ENCODE measurements at regions not wholly inside any gene's neighbourhood (a gene's known extent, or its start where the extent isn't known, plus 50 kb on each side); places are given as distances from the start of the nearest gene placed in this dataset.

GRCh38 chr9:107999011-107999410 is 509.4 kb upstream of the KLF4 start:
- H4K91ac ChIP-seq (ENCODE audit: insufficient read depth, low read depth, low read length) = no peak overlapping the region
- no peaks in the 10 kb centered on the region for H4K20me1 ChIP-seq (ENCODE audit: insufficient read depth, low read length)
- no peak overlapping the region for H3K27ac ChIP-seq (ENCODE audit: insufficient read depth, low read length)
- in situ Hi-C loops (cut with MboI; ENCODE audit: low sequenced_read_pairs) (no loop called here), intact Hi-C loops (cut with micrococcal nuclease) (no loop called here), dilution Hi-C loops (cut with HindIII; ENCODE audit: low sequenced_read_pairs, unreplicated experiment) (no loop called here)
- no peaks in the 10 kb centered on the region for H3K79me1 ChIP-seq (ENCODE audit: low read depth in 1 of 2, low read length in 2 of 2)
- no peaks in the 10 kb centered on the region for H3K9me3 ChIP-seq (ENCODE audit: control insufficient read depth, insufficient read depth, low read length)
- no peak overlapping the region for H3K18ac ChIP-seq (ENCODE audit: low read depth, low read length)
- no TSS peak for BruUV-seq (replicated peaks)
- POLR2A ChIA-PET (ENCODE audit: unreplicated experiment) = interaction anchor here (0.7 kb wide), 1 partner anchor 1769 kb away, joined by 3 read pairs; no protein-coding TSS in a partner anchor
- no peak overlapping the region for H2BK5ac ChIP-seq (ENCODE audit: low read depth, low read length, poor library complexity, severe bottlenecking)
- H3K36me3 ChIP-seq (ENCODE audit: control insufficient read depth, insufficient read depth, low read length) = no peaks in the 10 kb centered on the region
- no peak overlapping the region for H3K14ac ChIP-seq (replicated peaks; ENCODE audit: low read depth, low read length)
- H2AK9ac ChIP-seq (replicated peaks; ENCODE audit: low read depth, low read length, poor library complexity) = no peak overlapping the region
- TF ChIP-seq CEBPB (IDR thresholded peaks at IDR 0.05; ENCODE audit: low read depth, low read length) (no peak), RFX5 (IDR thresholded peaks at IDR 0.05; ENCODE audit: low read depth, low read length) (no peak), CTCF (conservative IDR thresholded peaks at IDR 0.05; ENCODE audit: low read depth, low read length) (no peak), BHLHE40 (IDR thresholded peaks at IDR 0.05; ENCODE audit: low read depth, low read length) (no peak), NFE2L2 (IDR thresholded peaks at IDR 0.05; ENCODE audit: low read depth, low read length) (no peak), RCOR1 (IDR thresholded peaks at IDR 0.05; ENCODE audit: insufficient replicate concordance, low read length) (no peak), CHD1 (IDR thresholded peaks at IDR 0.05; ENCODE audit: low read depth, low read length) (no peak), RAD21 (IDR thresholded peaks at IDR 0.05; ENCODE audit: low read length) (no peak)
- no peak overlapping the region for H3K56ac ChIP-seq (ENCODE audit: extremely low read depth, insufficient read depth, low read length)
- no peak overlapping the region for H3K4me2 ChIP-seq (ENCODE audit: low read depth, low read length)
- H3K23ac ChIP-seq (ENCODE audit: low read depth, low read length) = no peak overlapping the region
- H4K5ac ChIP-seq (ENCODE audit: low read depth, low read length) = no peak overlapping the region
- no CpG with 5 or more reads among the region's 5 CpGs for WGBS, 2 experiments (ENCODE audit: extremely low coverage in 2 of 2, insufficient read length in 1 of 2)
- no peak for DNase-seq
- H3K4me3 ChIP-seq (ENCODE audit: insufficient read depth, low read depth, low read length) = no peak overlapping the region
- no peak overlapping the region for H2BK15ac ChIP-seq (ENCODE audit: low read depth, low read length)
- H3K9me1 ChIP-seq (ENCODE audit: insufficient read depth, low read length) = no peaks in the 10 kb centered on the region
- no peak overlapping the region for H4K8ac ChIP-seq (ENCODE audit: low read depth in 2 of 2, low read length in 2 of 2)
- ATAC-seq (ENCODE audit: low read depth) = no peak
- CTCF ChIA-PET = no interaction called here
- H2AK5ac ChIP-seq (ENCODE audit: low read depth, low read length) = no peak overlapping the region
- peaks cover 3% of the 10 kb centered on the region; the same call in 1 of the 2 replicates for H3K27me3 ChIP-seq (ENCODE audit: control insufficient read depth, insufficient read depth, low read length)
- H3K9ac ChIP-seq (ENCODE audit: low read depth, low read length) = no peak overlapping the region
- no peak overlapping the region for H2BK20ac ChIP-seq (ENCODE audit: low read depth, low read length)
- H3K4ac ChIP-seq (ENCODE audit: low read depth, low read length) = no peak overlapping the region
- H3K4me1 ChIP-seq (ENCODE audit: control insufficient read depth, insufficient read depth, low read length) = peaks cover 5% of the 10 kb centered on the region; the same call in 1 of the 2 replicates
- H2BK120ac ChIP-seq (ENCODE audit: low read depth, low read length) = no peak overlapping the region
- no peak overlapping the region for H2AFZ ChIP-seq (replicated peaks; ENCODE audit: low read length, poor library complexity)
